Skeletal muscle satellite cell (primary cell): ENCODE measurements at regions not wholly inside any gene's neighbourhood (a gene's known extent, or its start where the extent isn't known, plus 50 kb on each side); places are given as distances from the start of the nearest gene placed in this dataset.

Experiments used
- H3K27me3 ChIP-seq: 2 replicates; pipeline ENCODE4 v1.7.0; 2013; ENCODE audit warnings: low read length; ENCODE audit not compliant: control insufficient read depth, insufficient read depth
- H3K36me3 ChIP-seq: 2 replicates; pipeline ENCODE4 v1.7.0; 2013; ENCODE audit warnings: mild to moderate bottlenecking, control low read depth, low read length; ENCODE audit not compliant: insufficient read depth
- H3K4me1 ChIP-seq: 2 replicates; pipeline ENCODE4 v1.7.0; 2013; ENCODE audit warnings: low read length; ENCODE audit not compliant: control insufficient read depth, insufficient read depth
- H3K4me2 ChIP-seq: 2 replicates; pipeline ENCODE4 v1.7.0; 2013; ENCODE audit warnings: mild to moderate bottlenecking, low read length
- H3K4me3 ChIP-seq: 2 replicates; pipeline ENCODE4 v1.7.0; 2013; ENCODE audit warnings: low read length
- H3K9ac ChIP-seq: 2 replicates; pipeline ENCODE4 v1.7.0; 2013; ENCODE audit warnings: mild to moderate bottlenecking, low read depth, low read length, moderate library complexity
- H3K9me3 ChIP-seq: replicated peaks from 2 replicates; pipeline ENCODE4 v1.7.0; 2013; ENCODE audit warnings: mild to moderate bottlenecking, control low read depth, low read length

- Histone ChIP-seq H3K9ac (no peak overlapping the region), H3K9me3 (no peaks in the 10 kb centered on the region), H3K4me2 (no peak overlapping the region), H3K4me3 (no peak overlapping the region), H3K36me3 (no peaks in the 10 kb centered on the region), H3K27me3 (no peaks in the 10 kb centered on the region), H3K4me1 (no peaks in the 10 kb centered on the region)
These were observed 223.1 kb upstream of the MYLIP start for GRCh38 chr6:15905488-15906419.

GRCh38 chr6:15904651-15905376, 224.1 kb upstream of the MYLIP start:
- Histone ChIP-seq H3K36me3 (no peaks in the 10 kb centered on the region), H3K27me3 (no peaks in the 10 kb centered on the region), H3K4me1 (no peaks in the 10 kb centered on the region), H3K9me3 (no peaks in the 10 kb centered on the region), H3K4me3 (no peak overlapping the region), H3K9ac (no peak overlapping the region), H3K4me2 (no peak overlapping the region)

DNA sequence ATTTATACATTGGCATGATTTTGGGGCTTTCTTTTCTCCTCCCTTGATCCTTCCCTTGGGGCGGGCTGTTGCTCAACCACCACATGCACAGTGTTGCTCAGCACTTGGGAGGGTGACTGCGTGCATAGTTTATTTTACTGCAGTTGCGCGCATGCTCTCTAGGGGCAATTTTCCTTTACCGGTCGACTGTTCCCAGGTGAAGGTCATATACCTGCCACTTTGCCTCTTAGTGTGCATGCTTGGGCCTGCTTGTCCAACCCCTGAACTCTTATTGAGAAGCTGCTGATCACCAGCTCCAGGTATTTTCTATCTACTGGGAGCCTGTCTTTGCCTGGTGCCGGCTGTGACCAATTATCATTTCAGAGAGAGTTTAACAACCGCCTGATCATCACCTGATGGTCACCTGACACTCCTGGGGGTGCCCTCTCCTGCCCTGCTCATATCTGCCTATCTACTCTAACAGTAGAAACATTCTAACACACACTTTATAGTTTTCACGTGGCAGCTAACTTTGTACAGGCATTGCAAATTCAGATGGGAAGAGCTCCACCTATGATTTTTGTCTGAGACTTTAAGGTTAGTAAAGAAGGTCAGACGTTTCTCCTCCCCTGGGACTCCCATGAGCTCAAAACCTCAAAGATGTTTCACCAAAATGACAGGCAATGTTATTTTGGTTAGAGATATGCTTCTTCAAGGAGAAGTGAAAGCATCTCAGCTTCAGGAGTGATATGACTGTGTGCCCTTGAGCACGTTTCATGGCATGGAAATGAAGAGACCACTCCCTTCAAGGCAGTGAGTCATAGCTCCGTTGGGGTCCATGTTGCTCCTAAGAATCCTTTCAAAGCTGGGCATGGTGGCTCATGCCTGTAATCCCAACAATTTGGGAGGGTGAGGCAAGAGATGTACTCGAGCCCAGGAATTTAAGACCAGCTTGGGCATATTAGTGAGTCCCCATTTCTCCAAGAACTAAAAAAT, 227.5 kb upstream of the MYLIP start:
- Histone ChIP-seq H3K9ac (no peak overlapping the region), H3K9me3 (no peaks in the 10 kb centered on the region), H3K4me1 (no peaks in the 10 kb centered on the region)

DNA sequence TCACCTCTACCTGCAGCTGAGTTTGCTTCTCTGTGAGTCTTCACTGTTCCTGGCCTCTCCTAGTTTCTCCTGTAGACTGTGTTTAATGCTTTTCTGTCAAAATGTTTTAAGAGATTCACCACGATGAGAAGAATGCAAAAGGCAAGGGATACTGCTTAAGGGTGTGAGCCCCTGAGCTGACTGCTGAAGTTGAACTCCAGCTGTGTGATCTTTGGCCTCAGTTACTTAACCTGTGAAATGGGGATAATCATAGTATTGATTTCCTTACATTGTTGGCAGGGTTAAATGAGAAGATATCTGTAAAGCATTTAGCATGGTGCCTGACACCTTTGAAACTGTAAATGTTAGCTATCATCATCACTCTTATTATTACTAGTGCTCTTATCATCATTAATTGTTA, 230.2 kb upstream of the MYLIP start:
- H3K9ac ChIP-seq = no peak overlapping the region
- no peaks in the 10 kb centered on the region for H3K36me3 ChIP-seq
- no peaks in the 10 kb centered on the region for H3K27me3 ChIP-seq
- no peaks in the 10 kb centered on the region for H3K9me3 ChIP-seq
- H3K4me1 ChIP-seq = no peaks in the 10 kb centered on the region
- H3K4me2 ChIP-seq = no peak overlapping the region
- H3K4me3 ChIP-seq = no peak overlapping the region

More for the DNA sequence above, 227.5 kb upstream of the MYLIP start:
- no peak overlapping the region for H3K4me3 ChIP-seq
- H3K4me2 ChIP-seq = no peak overlapping the region
- H3K27me3 ChIP-seq = no peaks in the 10 kb centered on the region
- H3K36me3 ChIP-seq = no peaks in the 10 kb centered on the region

GRCh38 chr6:15897063-15897876, 231.6 kb upstream of the MYLIP start:
- Histone ChIP-seq H3K9ac (no peak overlapping the region), H3K4me1 (no peaks in the 10 kb centered on the region), H3K4me3 (no peak overlapping the region), H3K36me3 (no peaks in the 10 kb centered on the region), H3K9me3 (no peaks in the 10 kb centered on the region), H3K4me2 (no peak overlapping the region), H3K27me3 (no peaks in the 10 kb centered on the region)

DNA sequence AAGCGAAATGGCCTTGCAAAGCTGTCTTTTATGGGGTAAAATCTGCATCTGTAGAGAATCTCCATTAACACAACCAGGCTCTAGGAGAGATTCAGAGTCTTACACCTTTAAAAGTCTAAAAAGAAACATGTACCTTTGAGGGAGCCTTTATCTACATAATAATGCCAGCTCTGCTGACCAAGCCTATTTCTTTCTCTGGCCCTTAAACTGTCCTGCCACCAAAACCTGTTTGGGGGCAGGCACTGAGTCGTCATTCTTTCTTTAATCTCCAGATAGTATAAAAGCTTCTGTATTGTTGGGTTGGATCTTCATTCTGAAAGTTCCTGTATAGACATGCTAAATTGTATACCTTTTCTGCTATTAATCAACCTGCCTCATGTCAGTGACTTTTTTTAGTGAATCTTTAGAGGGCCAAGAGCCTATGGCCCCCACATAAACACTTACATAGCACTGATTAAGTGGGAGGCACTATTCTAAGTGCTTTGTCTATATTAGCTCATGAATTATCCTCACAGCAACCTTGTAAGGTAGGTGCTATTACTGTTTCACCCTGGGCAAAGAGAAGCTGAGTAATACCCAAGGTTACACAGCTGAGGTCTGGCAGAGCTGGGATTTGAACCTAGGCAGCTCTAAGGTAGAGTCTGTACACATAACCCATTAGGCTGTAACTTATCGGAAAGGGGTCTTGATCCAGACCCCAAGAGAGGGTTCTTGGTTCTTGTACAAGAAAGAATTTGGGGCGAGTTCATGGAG, 232.3 kb upstream of the DTNBP1 start:
- Histone ChIP-seq H3K4me3 (no peak overlapping the region), H3K9me3 (no peaks in the 10 kb centered on the region), H3K27me3 (no peaks in the 10 kb centered on the region), H3K4me2 (no peak overlapping the region), H3K9ac (no peak overlapping the region), H3K36me3 (no peaks in the 10 kb centered on the region), H3K4me1 (no peaks in the 10 kb centered on the region)

DNA sequence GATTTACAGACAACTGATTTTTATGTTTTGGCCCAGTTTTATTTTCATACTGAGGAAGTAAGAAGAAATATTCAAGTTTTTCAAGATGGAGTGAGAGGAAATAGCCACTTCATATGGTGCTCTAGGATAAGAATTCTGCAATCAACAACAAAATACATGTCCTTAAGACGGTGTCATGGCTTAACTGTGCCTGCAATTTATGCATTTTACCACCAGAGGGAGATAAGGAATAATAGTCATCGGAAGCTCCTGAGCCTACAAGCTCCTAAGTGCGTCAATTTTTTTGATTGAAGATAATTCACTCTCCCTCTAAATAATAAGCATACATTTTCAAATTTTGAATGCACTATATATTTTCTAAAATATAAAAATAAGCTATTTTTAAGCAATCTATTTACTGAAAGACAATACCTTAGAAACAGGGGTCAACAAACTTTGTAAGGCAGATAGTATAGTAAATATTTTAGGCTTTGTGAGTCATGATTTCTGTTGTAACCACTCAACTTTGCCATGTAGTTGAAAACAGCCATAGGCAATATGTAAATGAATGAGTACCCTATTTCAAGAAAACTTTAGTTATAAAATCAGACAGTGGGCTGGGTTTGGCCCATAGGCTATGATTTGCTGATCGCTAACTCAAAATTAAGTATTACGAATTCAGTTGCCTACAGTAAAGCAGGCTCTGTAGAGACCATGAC, 230.9 kb upstream of the DTNBP1 start:
- no peak overlapping the region for H3K4me3 ChIP-seq

GRCh38 chr6:15892369-15892768, 229.5 kb upstream of the DTNBP1 start:
- Histone ChIP-seq H3K9me3 (no peaks in the 10 kb centered on the region), H3K4me1 (no peaks in the 10 kb centered on the region), H3K36me3 (no peaks in the 10 kb centered on the region), H3K9ac (no peak overlapping the region), H3K4me3 (no peak overlapping the region), H3K27me3 (no peaks in the 10 kb centered on the region), H3K4me2 (no peak overlapping the region)

More for the DNA sequence above, 230.9 kb upstream of the DTNBP1 start:
- Histone ChIP-seq H3K27me3 (no peaks in the 10 kb centered on the region), H3K4me1 (no peaks in the 10 kb centered on the region), H3K9ac (no peak overlapping the region), H3K4me2 (no peak overlapping the region), H3K9me3 (no peaks in the 10 kb centered on the region), H3K36me3 (no peaks in the 10 kb centered on the region)

DNA sequence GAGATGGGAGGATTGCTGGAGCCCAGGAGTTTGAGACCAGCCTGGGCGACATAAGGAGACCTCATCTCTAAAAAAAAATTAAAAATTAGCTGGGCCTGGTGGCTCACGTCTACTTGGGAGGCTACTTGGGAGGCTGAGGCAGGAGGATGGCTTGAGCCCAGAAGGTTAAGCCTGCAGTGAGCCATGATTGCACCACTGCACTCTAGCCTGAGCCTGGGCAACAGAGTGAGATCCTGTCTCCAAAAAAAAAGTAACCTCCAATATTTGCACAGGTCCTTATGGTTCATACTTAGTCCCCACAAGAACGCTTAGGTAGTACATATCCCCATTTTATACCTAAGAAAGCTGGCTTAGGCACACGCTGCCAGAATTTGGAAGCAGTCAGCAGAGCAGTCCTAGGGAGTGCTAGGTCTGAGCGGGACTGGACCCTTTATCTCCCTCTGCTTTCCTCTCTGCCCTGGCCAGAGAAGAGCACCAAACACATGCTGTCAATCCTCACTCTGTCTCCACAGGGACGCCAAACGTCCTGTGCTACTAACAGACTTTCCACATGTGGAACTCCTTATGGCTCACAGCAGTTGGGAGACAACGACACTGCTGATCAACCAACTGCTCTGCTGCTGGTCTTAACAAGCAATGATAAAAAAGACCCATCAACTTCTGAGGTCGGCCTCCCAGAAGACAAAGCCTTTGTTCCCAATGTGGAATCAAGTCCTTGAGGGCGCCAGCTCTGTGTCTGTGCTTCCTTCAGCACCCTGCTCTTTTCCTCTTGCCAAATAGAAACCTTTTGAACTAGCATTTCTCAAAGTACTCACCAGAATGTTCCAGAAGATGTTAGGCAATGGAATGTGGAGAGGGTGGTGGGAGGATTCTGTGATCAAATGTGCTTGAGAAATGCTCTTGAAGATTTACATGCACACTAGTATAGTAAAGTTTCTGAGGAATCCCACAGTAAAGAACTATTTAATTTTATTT, 226.3 kb upstream of the DTNBP1 start:
- Histone ChIP-seq H3K4me1 (no peaks in the 10 kb centered on the region), H3K4me3 (no peak overlapping the region), H3K36me3 (no peaks in the 10 kb centered on the region)

More for the DNA sequence above, 226.3 kb upstream of the DTNBP1 start:
- no peaks in the 10 kb centered on the region for H3K9me3 ChIP-seq
- H3K27me3 ChIP-seq = no peaks in the 10 kb centered on the region
- no peak overlapping the region for H3K4me2 ChIP-seq
- no peak overlapping the region for H3K9ac ChIP-seq
